Ascending aorta (tissue), 2 donors: ENCODE measurements at regions not wholly inside any gene's neighbourhood (a gene's known extent, or its start where the extent isn't known, plus 50 kb on each side); places are given as distances from the start of the nearest gene placed in this dataset.
"Not testable (repeated sequence)": the region's sequence is repeated elsewhere in the genome, so short reads cannot be mapped to it uniquely, and the experiment has no call there.

ENCODE experiments used
- DNase-seq, 2 donors: peaks; one replicate each; pipeline ENCODE4 v3.0.0-alpha.2; 2019; ENCODE audit warnings: low spot score in 2 of 2
- H3K27ac ChIP-seq, 2 donors: fragments of 200-600 bp; sonication (generic); one replicate each; pipeline ENCODE4 v1.5.1; 2016 to 2017; ENCODE audit warnings: mild to moderate bottlenecking in 1 of 2
- H3K27me3 ChIP-seq: fragments of 200-600 bp; sonication (generic); one replicate; pipeline ENCODE4 v1.5.1; 2017
- H3K36me3 ChIP-seq, 2 donors: fragments of 200-600 bp; sonication (generic); one replicate each; pipeline ENCODE4 v1.5.1; 2016
- H3K4me1 ChIP-seq, 2 donors: fragments of 200-600 bp; sonication (generic); one replicate each; pipeline ENCODE4 v1.5.1; 2016 to 2017; ENCODE audit warnings: mild to moderate bottlenecking in 1 of 2
- H3K4me3 ChIP-seq, 2 donors: fragments of 200-600 bp; sonication (generic); one replicate each; pipeline ENCODE4 v1.5.1; 2016 to 2017; ENCODE audit warnings: mild to moderate bottlenecking in 1 of 2
- H3K9me3 ChIP-seq, 2 donors: fragments of 200-600 bp; sonication (generic); one replicate each; pipeline ENCODE4 v1.5.1; 2016
- intact Hi-C: fragments of 100-400 bp; cut with DNase I; formaldehyde crosslinking; loops from one replicate; pipeline ENCODE4 v1.15.1; 2023
- TF ChIP-seq, protein P1 (sequence below), 3 experiments: fragments of 200-600 bp in 2 of 3; fragments of 450-650 bp in 1 of 3; sonication (generic) in 2 of 3; IDR thresholded peaks; one replicate each; pipeline ENCODE4 v1.5.1; 2016 to 2019; ENCODE audit warnings: antibody characterized with exemption in 3 of 3, mild to moderate bottlenecking in 1 of 3, moderate library complexity in 1 of 3

GRCh38 chrX:150227321-150227860, 135.7 kb upstream of the MAMLD1 start:
- H3K4me1 ChIP-seq = no peaks in the 10 kb centered on the region
- H3K27me3 ChIP-seq = no peaks in the 10 kb centered on the region
- DNase-seq = no peak

GRCh38 chrX:150227873-150228410, 135.2 kb upstream of the MAMLD1 start:
- Histone ChIP-seq H3K27ac (no peak overlapping the region), H3K27me3 (no peaks in the 10 kb centered on the region), H3K4me3 (no peak overlapping the region), H3K9me3 (no peaks in the 10 kb centered on the region), H3K36me3 (no peaks in the 10 kb centered on the region), H3K4me1 (no peaks in the 10 kb centered on the region)
- TF ChIP-seq, protein P1, sequence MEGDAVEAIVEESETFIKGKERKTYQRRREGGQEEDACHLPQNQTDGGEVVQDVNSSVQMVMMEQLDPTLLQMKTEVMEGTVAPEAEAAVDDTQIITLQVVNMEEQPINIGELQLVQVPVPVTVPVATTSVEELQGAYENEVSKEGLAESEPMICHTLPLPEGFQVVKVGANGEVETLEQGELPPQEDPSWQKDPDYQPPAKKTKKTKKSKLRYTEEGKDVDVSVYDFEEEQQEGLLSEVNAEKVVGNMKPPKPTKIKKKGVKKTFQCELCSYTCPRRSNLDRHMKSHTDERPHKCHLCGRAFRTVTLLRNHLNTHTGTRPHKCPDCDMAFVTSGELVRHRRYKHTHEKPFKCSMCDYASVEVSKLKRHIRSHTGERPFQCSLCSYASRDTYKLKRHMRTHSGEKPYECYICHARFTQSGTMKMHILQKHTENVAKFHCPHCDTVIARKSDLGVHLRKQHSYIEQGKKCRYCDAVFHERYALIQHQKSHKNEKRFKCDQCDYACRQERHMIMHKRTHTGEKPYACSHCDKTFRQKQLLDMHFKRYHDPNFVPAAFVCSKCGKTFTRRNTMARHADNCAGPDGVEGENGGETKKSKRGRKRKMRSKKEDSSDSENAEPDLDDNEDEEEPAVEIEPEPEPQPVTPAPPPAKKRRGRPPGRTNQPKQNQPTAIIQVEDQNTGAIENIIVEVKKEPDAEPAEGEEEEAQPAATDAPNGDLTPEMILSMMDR (IDR thresholded peaks at IDR 0.05) = no peak
- intact Hi-C loops = no loop called here
- no peak for DNase-seq

More at GRCh38 chrX:150227321-150227860, 135.7 kb upstream of the MAMLD1 start:
- intact Hi-C loops = no loop called here
- Histone ChIP-seq H3K36me3 (no peaks in the 10 kb centered on the region), H3K4me3 (no peak overlapping the region), H3K27ac (no peak overlapping the region), H3K9me3 (no peaks in the 10 kb centered on the region)
- TF ChIP-seq, protein P1 (IDR thresholded peaks at IDR 0.05) = no peak

DNA sequence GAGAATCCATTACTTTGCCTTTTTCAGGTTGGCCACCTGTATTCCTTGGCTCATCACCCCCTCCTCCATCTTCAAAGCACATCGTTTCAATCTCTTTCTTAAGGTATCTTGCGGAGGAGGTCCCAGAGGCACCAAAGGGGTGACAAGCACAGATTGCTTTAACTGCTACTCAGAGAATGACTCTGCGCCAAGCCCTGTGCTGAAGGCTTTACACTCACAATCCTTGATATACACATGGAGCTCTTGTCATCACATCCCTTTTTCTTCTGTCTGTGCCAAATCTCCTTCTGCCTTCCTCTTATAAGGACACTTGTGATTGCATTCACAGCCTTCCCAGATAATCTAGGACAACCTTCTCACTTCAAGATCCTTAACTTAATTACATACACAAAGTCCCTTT, 134.7 kb upstream of the MAMLD1 start:
- no peaks in the 10 kb centered on the region for H3K4me1 ChIP-seq
- intact Hi-C loops = no loop called here
- H3K9me3 ChIP-seq = no peaks in the 10 kb centered on the region
- TF ChIP-seq, protein P1 (IDR thresholded peaks at IDR 0.05) = no peak
- no peaks in the 10 kb centered on the region for H3K36me3 ChIP-seq
- H3K4me3 ChIP-seq = no peak overlapping the region
- no peak overlapping the region for H3K27ac ChIP-seq
- DNase-seq = no peak
- H3K27me3 ChIP-seq = no peaks in the 10 kb centered on the region

GRCh38 chrX:150229030-150229429, 134.1 kb upstream of the MAMLD1 start:
- H3K27ac ChIP-seq = no peak overlapping the region
- TF ChIP-seq, protein P1 (IDR thresholded peaks at IDR 0.05) = no peak
- no peak overlapping the region for H3K4me3 ChIP-seq
- no peaks in the 10 kb centered on the region for H3K4me1 ChIP-seq
- no peak for DNase-seq
- H3K9me3 ChIP-seq = no peaks in the 10 kb centered on the region
- no peaks in the 10 kb centered on the region for H3K27me3 ChIP-seq
- H3K36me3 ChIP-seq = no peaks in the 10 kb centered on the region
- intact Hi-C loops = no loop called here

- Histone ChIP-seq H3K27ac (no peak overlapping the region), H3K27me3 (no peaks in the 10 kb centered on the region), H3K4me1 (no peaks in the 10 kb centered on the region), H3K36me3 (no peaks in the 10 kb centered on the region), H3K9me3 (no peaks in the 10 kb centered on the region), H3K4me3 (no peak overlapping the region)
- intact Hi-C loops = no loop called here
- TF ChIP-seq, protein P1 (IDR thresholded peaks at IDR 0.05) = no peak
- DNase-seq = no peak
Observed at GRCh38 chrX:150229481-150229880, 133.6 kb upstream of the MAMLD1 start.

- H3K27ac ChIP-seq, H3K27me3 ChIP-seq, H3K4me3 ChIP-seq, H3K4me1 ChIP-seq, H3K36me3 ChIP-seq, intact Hi-C loops, H3K9me3 ChIP-seq, DNase-seq: not testable (repeated sequence)
Observed at GRCh38 chrX:150230952-150231351, 132.2 kb upstream of the MAMLD1 start.

- H3K4me1 ChIP-seq, intact Hi-C loops, H3K4me3 ChIP-seq, H3K27ac ChIP-seq, DNase-seq, H3K27me3 ChIP-seq, H3K9me3 ChIP-seq, H3K36me3 ChIP-seq: not testable (repeated sequence)
Observed at GRCh38 chrX:150231368-150231767, 131.7 kb upstream of the MAMLD1 start.

- H3K27ac ChIP-seq, H3K36me3 ChIP-seq, intact Hi-C loops, H3K27me3 ChIP-seq, H3K9me3 ChIP-seq, H3K4me1 ChIP-seq, DNase-seq, H3K4me3 ChIP-seq: not testable (repeated sequence)
Observed at GRCh38 chrX:150232222-150232621, 130.9 kb upstream of the MAMLD1 start.
